HG02973 (cell line): ENCODE measurements at regions not wholly inside any gene's neighbourhood (a gene's known extent, or its start where the extent isn't known, plus 50 kb on each side); places are given as distances from the start of the nearest gene placed in this dataset.

Experiments
- ATAC-seq: cut with Tn5 transposase; IDR thresholded peaks from one replicate; pipeline ENCODE4 v1.9.1; 2021; ENCODE audit warnings: moderate library complexity; ENCODE audit not compliant: unreplicated experiment

- no peak for ATAC-seq
Observed at GRCh38 chr4:181952478-181952877, 290.7 kb upstream of the TENM3 start.

- ATAC-seq: no peak
Observed at GRCh38 chr4:181956512-181956911, 286.7 kb upstream of the TENM3 start.

- ATAC-seq: no peak
Observed at GRCh38 chr4:181957088-181957487, 286.1 kb upstream of the TENM3 start.

- ATAC-seq: no peak
Observed at GRCh38 chr4:181958446-181958845, 284.8 kb upstream of the TENM3 start.

GRCh38 chr4:181959121-181959520 is 284.1 kb upstream of the TENM3 start:
- no peak for ATAC-seq

GRCh38 chr4:181960384-181960783 is 282.8 kb upstream of the TENM3 start:
- no peak for ATAC-seq

- ATAC-seq: no peak
Observed at GRCh38 chr4:181962321-181962720, 280.9 kb upstream of the TENM3 start.

- ATAC-seq: no peak
Observed at GRCh38 chr4:181964731-181965130, 278.5 kb upstream of the TENM3 start.

GRCh38 chr4:181966104-181966551 is 277.1 kb upstream of the TENM3 start:
- ATAC-seq: no peak

- ATAC-seq: no peak
Observed at GRCh38 chr4:181967401-181967800, 275.8 kb upstream of the TENM3 start.

GRCh38 chr4:181968371-181968770 is 274.8 kb upstream of the TENM3 start:
- no peak for ATAC-seq

- no peak for ATAC-seq
Observed at GRCh38 chr4:181969151-181969550, 274.1 kb upstream of the TENM3 start.

GRCh38 chr4:181970366-181970765 is 272.8 kb upstream of the TENM3 start:
- no peak for ATAC-seq

GRCh38 chr4:181971411-181971810 is 271.8 kb upstream of the TENM3 start:
- no peak for ATAC-seq

- ATAC-seq: no peak
Observed at GRCh38 chr4:181971973-181972372, 271.2 kb upstream of the TENM3 start.

GRCh38 chr4:181976764-181977163 is 266.4 kb upstream of the TENM3 start:
- no peak for ATAC-seq

GRCh38 chr4:181982437-181982836 is 260.8 kb upstream of the TENM3 start:
- no peak for ATAC-seq

- no peak for ATAC-seq
Observed at GRCh38 chr4:181982856-181983255, 260.3 kb upstream of the TENM3 start.

GRCh38 chr4:181987392-181987791 is 255.8 kb upstream of the TENM3 start:
- ATAC-seq: no peak

- ATAC-seq: no peak
Observed at GRCh38 chr4:181989071-181989470, 254.1 kb upstream of the TENM3 start.

GRCh38 chr4:181991369-181992108 is 251.7 kb upstream of the TENM3 start:
- ATAC-seq: no peak

GRCh38 chr4:181998398-181999295 is 244.6 kb upstream of the TENM3 start:
- no peak for ATAC-seq
